NB4 (cell line): ENCODE measurements at regions not wholly inside any gene's neighbourhood (a gene's known extent, or its start where the extent isn't known, plus 50 kb on each side); places are given as distances from the start of the nearest gene placed in this dataset.

ENCODE experiments used
- POLR2A ChIP-seq: IDR thresholded peaks from 2 replicates; pipeline ENCODE4 v1.6.1; 2011; ENCODE audit warnings: mild to moderate bottlenecking; ENCODE audit not compliant: insufficient read length; ENCODE audit errors: extremely low read depth
- TF ChIP-seq, protein P1 (sequence below): IDR thresholded peaks from one replicate; pipeline ENCODE4 v1.5.1; 2012; ENCODE audit warnings: low read depth, low read length

DNA sequence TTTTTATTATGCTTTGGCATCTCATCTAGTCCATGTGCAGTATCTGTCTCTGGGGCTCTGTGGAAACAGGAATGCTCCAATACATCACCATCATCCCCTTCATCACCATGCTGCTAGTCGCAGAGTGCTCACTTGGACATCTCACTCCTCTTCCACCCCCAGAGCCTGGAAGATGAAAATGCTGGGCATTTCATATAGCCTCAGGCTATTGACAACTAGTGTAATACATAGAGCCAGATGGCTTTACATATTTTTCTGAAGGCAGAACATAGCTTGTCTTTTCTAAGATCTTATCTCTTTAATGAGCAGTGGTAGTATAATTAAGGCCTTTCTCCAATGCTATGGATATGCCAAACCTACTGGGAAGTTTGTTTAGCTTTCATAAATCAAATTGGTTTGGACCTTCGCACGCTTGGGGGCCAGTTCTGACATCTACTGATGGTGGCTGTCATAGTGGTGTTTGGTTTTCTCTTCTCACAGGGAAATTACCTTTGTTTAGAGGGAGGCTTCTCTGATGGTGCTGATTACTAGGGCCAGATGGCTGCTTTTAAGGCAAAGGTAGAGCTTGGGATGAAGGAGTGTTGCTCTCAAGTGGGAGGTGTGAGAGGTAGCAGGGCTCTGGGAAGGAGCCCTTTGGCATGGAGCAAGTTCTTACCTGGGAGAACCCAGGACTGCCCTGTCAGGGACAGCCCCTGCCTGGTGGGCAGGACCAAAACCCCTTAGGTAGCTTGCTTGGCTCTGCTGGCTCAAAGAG lies 63.1 kb upstream of the CXCL14 start:
- TF ChIP-seq, protein P1, sequence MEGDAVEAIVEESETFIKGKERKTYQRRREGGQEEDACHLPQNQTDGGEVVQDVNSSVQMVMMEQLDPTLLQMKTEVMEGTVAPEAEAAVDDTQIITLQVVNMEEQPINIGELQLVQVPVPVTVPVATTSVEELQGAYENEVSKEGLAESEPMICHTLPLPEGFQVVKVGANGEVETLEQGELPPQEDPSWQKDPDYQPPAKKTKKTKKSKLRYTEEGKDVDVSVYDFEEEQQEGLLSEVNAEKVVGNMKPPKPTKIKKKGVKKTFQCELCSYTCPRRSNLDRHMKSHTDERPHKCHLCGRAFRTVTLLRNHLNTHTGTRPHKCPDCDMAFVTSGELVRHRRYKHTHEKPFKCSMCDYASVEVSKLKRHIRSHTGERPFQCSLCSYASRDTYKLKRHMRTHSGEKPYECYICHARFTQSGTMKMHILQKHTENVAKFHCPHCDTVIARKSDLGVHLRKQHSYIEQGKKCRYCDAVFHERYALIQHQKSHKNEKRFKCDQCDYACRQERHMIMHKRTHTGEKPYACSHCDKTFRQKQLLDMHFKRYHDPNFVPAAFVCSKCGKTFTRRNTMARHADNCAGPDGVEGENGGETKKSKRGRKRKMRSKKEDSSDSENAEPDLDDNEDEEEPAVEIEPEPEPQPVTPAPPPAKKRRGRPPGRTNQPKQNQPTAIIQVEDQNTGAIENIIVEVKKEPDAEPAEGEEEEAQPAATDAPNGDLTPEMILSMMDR = no peak
- no peak for TF ChIP-seq POLR2A
